DMS153 (cell line): ENCODE measurements at regions not wholly inside any gene's neighbourhood (a gene's known extent, or its start where the extent isn't known, plus 50 kb on each side); places are given as distances from the start of the nearest gene placed in this dataset.

ENCODE experiments used
- DNase-seq: peaks from one replicate; lab custom pipeline; 2025; lab: John Stamatoyannopoulos, UW

DNA sequence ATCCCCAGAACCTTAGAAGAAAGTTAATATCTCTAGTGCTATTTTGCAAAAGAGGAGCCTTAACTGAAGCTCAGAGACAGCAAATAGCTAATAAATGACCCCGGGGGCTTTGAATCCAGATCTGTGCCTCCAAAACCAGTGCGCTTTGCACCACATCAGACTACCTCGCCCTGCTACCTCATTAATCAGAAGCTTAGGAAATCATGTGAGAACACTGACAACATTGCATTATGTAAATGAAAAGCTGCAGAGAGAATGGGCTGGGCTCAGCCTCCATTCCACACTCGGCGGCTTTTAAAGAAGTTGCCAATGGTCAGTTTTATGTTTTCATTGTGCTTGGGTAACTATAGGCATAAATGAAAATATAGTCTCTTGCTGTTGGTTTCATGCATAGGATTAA, 54.0 kb upstream of the STMND1 start:
- no peak for DNase-seq

DNA sequence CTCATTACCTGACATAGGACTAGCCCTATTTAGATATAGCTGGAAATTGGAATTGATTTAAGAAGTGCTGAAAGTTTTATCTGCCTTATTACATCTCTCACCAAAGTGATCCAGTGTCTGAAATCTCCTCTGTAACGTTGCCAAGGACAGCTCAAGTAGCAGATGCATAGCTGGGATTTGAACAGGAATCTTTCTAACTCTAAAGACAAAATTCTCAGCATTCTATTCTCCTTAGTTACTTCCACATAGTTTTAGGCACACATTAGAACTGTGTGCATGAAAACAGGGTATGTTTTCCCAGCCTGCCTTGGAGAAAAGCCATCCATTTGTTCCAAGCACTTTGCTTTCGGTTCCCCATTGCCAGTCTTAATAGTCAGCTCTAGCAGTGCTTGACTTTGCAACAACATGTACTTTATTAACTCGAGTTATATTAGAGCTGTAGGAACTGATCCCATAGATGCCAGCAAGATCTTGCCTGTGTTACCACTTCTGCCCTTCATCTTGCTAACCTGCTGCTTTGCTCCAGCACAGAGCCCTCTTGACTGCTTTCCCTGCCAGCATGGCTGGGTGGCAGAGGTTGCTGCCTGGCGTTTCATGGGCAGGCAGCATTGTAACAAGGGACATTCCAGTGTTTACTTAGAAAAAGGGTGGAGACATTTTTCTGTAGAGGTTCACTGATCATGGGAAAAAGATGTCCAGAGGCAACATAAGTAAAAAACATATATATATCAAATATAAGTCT, 56.1 kb upstream of the STMND1 start:
- no peak for DNase-seq

DNA sequence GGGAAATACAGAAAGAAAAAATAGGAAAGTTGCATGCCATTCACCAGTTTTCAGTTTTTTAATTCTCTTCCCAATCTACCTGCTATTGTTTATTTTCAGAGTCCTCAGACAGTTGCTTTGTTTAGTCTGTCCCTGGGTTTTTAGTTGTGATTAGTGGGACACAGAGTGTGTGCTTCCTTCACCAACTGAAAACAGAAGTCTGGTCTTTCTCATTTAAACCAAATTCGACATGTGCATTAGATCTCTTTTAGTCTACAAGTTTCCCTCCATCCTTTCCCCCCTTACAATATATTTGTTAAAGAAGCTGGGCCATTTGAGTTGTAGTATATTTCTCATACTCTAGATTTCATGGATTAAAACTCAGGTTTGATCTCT, 58.7 kb upstream of the STMND1 start:
- DNase-seq = no peak

DNA sequence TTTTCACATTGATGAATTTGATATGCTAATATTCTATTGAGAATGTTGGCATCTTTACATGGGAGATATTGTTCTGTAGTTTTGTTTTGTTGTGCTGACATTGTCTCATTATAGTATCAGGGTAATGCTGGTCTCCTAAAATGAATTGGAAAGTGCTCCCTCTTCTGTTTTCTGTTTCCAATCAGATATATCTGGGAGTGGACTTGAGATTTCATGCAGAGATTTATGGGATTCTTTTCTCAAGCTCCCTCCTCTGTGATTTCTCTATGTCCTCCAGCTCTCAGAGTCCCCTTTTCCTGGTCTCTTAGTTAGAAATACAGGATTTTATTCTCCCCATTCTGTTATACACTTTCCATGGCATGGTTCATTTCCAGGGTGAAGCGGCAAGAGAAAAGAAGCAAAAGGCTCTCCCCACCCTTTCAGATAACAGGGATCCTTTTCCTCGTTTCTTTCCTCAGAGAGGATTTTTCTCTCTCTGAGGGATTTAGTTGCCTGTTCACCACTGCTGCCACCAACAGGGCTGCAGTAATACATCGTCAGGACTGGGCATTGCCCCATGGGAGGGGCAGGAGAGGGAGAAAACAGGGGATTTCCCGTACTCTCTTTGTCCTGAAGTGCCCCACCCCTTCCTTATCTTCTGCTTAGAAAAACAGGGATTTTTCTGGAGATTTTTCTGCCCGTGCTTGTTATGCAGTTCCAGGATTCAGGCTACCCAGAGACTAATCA, 59.3 kb upstream of the STMND1 start:
- DNase-seq = no peak

DNA sequence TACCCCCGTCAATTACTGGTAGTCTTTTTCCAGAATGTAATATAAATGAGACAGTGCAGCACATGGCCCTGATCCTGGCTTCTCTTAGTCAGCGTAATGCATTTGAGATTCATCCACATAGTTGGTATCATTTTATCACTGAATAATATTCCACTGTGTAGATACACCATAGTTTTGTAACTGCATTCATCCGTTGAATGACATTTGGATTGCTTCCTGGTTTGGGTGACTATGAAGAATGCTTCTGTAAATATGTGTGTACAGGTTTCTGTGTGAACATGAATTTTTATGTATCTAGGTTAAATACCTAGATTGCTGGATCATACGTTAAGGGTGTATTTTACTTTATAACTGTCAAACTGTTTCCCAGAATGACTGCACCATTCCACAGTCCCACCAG, 62.6 kb upstream of the STMND1 start:
- no peak for DNase-seq

DNA sequence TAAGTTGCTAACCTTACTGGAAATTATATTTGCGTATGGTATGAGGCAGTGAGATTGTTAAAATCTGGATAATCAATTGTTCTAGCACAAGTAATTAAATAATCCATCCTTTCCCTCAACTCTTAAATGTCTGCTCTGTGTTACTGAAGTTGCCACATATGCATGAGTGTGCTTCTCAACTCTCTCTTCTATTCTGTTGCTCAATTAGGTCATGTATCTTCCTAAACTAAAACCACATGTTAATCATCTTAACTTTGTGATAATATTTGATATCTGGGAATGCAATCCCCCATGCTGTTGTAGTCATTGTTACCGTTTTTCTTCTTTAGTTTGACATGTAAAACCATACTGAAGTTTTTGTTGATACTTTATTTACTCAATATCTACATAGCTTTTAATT, 63.5 kb upstream of the STMND1 start:
- no peak for DNase-seq

DNA sequence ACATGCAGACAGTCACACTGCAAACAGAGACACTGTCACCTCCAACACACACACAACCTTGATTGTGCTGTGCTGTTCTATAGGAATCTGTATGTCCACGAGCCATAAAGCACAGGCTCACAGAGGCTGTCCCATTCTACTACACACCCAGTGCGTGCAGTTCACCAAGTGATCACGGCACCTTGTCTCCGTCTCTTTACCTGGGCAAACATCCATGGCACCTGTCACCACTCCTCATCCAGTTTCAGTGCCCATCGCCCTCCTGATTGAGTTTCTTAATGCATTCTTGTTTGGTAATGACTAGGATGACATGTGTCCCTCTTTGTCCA, 65.8 kb upstream of the STMND1 start:
- no peak for DNase-seq

DNA sequence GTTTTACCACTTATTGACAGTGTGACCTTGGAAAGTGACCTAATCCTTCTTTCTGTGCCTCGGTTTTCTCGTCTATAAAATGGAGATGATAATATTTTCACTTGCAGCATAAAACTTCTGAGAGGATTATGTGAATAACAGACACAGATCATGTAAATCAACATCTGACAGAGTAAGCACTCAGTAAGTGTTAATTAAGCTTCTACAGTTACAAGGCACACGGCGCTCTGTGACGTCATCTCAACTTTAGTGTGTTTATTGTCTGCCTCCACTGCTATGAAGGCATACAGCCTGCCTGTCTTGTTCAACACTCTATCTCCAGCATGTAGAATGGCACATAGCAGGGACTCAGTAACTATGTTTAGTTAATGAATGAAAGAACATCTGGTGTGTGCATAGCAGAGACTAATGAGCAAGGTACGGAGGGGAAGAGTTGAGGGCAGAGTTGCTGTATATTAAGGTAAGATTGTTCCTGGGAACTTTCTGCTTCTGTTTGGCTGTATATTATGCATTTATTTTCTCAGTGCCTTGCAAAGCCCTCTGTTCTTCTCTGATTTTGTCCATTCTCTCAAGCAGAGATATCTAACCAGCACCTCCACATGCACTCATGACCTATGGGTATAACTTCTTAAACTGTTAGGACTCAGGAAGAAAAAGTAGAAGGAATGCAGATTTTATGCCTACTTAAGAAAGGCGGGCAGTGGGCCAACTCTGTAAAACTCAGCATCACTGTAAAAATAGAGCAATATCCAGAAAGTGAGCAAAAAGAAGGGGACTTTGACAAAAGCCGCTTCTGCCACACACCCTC, 66.4 kb upstream of the STMND1 start:
- no peak for DNase-seq

DNA sequence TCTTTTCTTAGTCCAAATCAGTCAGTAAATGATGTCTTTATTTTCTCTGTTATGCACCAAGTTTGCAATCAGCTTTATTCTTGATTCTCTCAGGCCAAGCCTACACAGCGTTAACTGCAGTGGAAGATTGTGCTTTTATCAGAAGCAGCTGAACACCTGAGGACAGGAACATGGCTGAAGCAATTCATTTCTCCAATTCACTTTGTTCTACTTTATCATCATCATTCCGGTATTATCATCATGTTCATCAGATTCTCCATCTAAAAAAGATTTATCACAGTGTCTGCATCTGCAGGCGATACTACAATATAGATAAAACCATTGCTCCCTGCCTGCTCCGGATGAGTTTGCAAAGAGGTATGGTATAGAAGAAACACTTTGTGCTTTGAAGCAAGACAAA, 68.1 kb upstream of the STMND1 start:
- DNase-seq = no peak

DNA sequence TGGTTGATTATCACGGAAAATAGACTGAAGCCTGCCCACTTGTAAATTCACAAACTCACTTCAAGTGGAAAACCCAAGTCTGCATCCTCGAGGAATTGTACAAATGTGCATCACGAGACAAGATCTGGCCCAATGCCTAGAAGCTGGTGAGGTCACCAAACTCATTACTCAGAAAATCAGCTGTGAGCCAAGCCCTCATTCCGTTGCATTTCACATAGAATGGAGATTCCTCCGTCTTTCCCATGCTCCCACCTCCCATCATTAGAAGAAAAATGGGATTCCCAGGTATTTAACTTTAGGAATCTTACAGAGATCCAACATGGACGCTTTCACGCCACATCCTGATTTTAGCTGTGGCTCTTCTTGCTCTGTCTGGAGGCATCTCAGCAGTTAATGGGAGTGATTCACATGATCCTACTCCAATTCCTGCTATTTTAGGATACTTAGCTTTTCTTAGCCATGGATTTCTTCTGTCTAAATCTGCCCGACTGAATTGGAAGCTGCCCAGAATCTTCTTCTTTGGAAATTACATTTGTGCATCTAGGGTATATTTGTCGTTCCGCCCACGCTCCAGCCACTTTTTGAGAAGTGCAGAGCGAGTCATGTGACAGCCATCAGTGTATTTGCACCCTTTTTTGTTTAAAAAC, 68.7 kb upstream of the STMND1 start:
- DNase-seq = no peak

DNA sequence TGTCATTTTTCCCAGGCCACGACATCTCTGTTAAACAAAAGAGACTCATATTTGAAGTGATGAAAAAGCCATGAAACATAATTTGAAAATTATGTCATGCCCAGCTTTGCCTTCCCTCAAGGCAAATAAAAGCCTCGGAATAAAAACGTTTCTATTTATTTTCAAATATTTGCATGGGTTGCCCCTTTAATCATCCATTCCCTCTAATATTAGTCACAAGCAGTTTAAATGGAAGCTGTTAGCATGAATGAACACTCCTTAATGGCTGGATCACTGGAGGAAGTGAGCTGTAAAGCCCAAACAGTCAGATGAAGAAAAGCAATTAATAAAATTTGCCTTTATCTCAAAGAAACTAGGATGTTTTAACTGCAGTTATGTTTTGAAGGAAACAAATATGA, 69.3 kb upstream of the STMND1 start:
- no peak for DNase-seq

DNA sequence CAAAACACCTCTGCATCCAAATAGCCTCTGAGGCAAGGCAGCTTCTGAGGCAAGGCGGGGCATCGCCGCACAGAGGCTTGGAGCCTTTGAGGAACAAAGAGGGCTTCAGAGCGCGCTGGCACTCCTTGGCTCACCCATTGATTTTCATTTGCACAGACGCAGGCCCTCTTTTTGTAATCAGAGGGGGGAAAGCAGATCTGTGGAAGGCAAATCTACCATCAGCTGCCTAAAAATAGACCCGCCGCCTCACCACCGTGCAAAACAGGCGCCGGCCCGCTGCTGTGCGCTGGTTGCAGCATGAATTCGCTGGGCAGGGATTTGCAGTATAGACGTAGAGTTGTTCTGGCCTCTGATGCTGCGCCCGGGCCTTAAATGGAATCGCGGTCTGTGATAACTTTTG, 69.9 kb upstream of the STMND1 start:
- DNase-seq = no peak

DNA sequence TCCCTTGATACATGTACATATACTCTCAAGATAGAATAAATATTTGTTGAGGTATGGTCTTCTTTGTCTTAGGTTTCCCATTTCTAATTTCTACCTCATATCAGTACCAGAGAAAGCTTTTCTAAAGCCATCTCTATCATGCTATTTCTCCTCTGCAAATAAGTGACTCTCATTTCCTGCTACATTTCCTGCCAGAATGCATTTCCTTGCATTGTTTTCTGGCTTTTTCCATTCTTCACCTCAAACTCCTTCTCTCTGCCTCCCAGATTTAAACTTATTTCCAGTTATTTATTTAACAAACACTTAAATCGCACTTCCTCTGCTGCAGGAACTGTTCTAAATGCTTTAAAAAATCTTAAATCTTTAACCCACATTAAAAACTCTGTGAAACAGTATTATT, 74.4 kb upstream of the STMND1 start:
- DNase-seq = no peak

DNA sequence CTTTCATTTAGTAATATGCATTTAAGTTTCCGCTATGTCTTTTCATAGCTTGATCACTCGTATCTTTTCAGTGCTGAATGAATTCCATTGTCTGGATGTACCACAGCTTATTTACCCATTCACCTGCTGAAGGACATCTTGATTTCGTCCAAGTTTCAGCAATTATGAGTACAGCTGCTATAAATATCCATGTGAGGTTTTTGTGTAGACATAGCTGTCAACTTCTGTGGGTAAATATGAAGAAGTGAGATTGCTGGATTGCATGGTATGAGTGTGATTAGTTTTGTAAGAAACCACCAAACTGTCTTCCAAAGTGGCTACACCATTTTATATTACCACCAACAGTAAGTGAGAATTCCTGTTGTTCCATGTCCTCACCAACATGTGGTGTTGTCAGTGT, 79.2 kb upstream of the STMND1 start:
- no peak for DNase-seq

DNA sequence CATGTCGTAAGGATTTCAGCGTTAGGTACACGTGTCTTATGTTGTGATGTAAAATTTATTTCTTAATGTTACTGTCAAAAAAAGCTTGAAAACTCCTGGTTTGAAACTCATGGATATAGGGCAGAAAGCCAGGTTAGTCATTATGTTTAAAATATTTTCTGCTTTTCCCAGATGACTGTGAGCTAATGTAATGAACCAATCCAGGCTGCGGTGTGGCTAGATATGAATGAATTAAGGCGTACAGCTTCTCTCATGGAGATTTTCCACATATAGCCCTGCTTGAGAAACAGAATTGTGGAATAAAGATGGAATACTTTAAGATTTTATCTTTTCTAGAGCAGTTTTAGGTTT, 80.3 kb upstream of the STMND1 start:
- DNase-seq = no peak

DNA sequence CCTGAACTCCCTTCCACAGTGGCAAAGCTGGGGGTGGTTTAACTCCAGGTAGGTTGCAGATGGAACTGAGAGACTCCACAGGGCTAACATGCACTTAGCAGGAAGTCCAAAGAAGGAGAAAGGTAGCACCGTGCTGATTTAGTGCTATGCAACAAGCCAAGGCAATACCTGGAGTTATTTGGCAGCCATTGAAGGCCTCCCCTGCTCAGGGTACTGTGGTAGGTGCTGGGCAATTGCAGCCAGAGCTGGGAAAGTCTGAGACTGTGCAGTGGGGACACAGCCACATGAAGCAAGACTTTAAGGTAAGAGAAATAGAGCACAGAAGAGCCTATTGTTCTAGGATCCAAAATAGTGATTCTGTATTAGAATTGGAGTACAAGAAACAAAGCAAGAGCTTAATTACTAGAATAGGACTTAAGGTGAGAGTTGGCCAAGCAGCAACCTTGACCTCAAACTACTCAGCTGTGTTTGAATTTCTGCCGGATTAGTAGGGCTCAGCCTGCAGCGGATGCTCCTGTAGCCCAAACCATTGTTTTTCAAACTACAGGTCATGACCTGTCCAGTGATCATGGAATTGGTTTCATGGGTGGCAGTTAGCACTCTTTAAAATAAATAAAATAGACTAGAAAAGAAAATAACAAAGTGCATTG, 80.8 kb upstream of the STMND1 start:
- DNase-seq = no peak

DNA sequence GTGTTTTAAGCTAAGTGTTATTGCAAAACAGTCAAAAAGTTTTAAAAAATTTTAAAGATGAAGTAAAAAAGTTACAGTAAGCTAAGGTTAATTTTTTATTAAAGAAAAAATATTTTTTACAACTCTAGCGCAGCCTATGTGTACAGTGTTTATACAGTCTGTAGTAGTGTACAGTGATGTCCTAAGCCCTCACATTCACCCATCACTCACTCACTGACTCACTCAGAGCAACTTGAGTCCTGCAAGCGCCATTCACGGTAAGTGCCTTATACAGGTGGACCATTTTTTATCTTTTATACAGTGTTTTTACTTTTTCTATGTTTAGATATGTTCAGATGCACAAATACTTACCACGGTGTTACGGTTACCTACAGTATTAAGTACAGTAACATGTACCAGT, 83.4 kb upstream of the STMND1 start:
- DNase-seq = no peak

DNA sequence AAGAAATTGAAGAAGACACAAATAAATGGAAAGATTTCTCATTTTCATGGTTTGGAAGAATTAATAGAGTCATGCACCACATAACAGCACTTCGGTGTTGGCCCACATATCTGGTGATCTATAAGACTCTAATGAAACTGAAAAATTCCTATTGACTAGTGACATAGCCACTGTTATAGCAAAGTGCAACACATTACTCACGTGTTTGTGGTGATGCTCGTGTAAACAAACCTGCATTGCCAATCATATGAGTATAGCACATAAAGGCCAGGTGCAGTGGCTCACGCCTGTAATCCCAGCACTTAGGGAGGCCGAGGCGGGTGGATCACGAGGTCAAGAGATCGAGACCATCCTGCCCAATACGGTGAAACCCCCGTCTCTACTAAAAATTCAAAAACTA, 84.4 kb upstream of the STMND1 start:
- DNase-seq = no peak

DNA sequence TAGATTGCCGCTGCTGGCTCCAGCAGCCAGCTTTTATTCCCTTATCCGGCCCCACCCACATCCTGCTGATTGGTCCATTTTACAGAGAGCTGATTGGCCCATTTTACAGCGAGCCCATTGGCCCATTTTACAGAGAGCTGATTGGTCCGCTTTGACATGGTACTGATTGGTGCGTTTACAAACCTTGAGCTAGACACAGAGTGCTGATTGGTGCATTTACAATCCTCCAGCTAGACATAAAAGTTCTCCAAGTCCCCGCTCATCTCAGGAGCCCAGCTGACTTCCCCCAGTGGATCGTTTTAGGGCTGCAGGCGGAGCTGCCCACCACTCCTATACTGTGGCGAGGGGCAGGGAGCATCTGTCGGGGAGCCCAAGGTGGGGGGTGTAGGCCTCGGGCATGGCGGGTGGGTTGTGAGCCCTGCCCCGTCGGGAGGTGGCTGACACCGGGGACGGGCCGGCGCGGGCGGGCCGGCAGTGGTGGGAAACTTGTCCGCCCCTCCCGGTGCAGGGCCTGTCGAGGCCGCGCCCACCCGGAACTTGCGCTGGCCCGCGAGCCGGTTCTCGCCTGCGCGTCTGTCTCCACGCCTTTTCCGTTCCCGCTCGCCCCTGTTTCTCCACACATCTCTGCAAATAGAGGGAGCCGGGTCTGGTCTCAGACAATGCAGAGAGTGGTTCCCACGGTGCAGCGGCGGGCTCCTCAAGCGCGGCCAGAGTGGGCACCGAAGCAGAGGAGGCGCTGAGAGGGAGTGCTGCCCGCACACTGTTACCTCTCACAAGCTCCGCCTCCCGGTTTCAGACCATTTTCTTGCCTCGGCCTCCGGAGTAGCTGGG, 86.1 kb upstream of the STMND1 start:
- DNase-seq = no peak

DNA sequence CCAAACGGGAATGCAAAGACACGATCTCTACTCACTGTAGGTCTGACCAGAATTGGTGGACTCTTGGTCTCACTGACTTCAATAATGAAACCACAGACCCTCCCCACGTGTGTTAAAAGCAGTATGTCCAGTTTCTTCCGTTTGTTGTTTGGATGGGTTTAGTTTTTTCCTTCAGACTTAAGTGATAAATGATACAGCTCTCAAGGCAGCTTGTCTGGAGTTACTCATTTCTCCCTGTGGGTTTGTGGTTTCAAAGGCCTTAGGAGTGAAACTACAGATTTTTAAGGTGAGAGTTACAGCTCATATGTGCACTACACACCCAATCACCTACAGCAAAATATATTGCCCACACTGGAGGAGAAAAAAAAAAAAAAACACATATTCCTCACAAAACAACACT, 86.7 kb upstream of the STMND1 start:
- DNase-seq = no peak

DNA sequence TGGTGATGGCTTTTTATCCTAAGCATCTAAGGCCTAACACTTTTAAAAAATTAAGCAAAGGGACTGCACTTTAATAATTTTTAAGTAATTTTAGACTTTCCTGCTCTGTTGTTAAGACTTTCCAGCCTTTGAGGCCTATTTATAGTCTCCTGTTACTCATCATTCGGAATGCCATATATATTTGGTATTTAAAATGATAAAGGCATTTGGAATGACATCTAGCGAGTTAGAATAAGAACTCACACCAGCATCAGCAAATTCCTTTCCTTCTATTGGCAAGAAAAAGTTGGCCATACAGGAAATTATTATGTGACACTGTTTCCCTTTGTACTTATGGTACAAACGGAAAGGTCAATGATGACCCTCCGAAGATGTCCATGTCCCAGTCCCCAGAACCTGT, 88.1 kb upstream of the STMND1 start:
- DNase-seq = no peak
